GM23338 (cell line): ENCODE measurements at regions not wholly inside any gene's neighbourhood (a gene's known extent, or its start where the extent isn't known, plus 50 kb on each side); places are given as distances from the start of the nearest gene placed in this dataset.

Source experiments
- ATAC-seq: fragments of 200-7000 bp; cut with Tn5 transposase; 3 replicates; pipeline ENCODE4 v1.9.1; 2020
- DNase-seq: peaks from one replicate; pipeline ENCODE4 v3.0.0-alpha.2; 2015; ENCODE audit warnings: low spot score
- H2AFZ ChIP-seq: fragments of 200-600 bp; sonication (generic); 2 replicates; pipeline ENCODE4 v1.8.0; 2016; ENCODE audit warnings: antibody characterized with exemption, mild to moderate bottlenecking, moderate library complexity
- H3F3A ChIP-seq: fragments of 200-600 bp; sonication (generic); replicated peaks from 2 replicates; pipeline ENCODE4 v1.8.0; 2017; ENCODE audit warnings: antibody characterized with exemption, mixed run types, low read depth
- H3K27ac ChIP-seq: fragments of 200-600 bp; sonication (generic); 2 replicates; pipeline ENCODE4 v1.6.1; 2016; ENCODE audit warnings: low read depth
- H3K27me3 ChIP-seq: fragments of 200-600 bp; sonication (generic); 2 replicates; pipeline ENCODE4 v1.8.0; 2016; ENCODE audit warnings: mild to moderate bottlenecking, mixed run types, moderate library complexity; ENCODE audit not compliant: insufficient read depth
- H3K36me3 ChIP-seq: fragments of 200-600 bp; sonication (generic); 2 replicates; pipeline ENCODE4 v1.8.0; 2016; ENCODE audit warnings: mild to moderate bottlenecking; ENCODE audit not compliant: insufficient read depth
- H3K4me1 ChIP-seq: fragments of 200-600 bp; sonication (generic); 2 replicates; pipeline ENCODE4 v1.8.0; 2016; ENCODE audit warnings: mild to moderate bottlenecking, moderate library complexity; ENCODE audit not compliant: insufficient read depth
- H3K4me2 ChIP-seq: fragments of 200-600 bp; sonication (generic); 2 replicates; pipeline ENCODE4 v1.7.1; 2017; ENCODE audit warnings: mixed run types
- H3K4me3 ChIP-seq: fragments of 200-600 bp; sonication (generic); 2 replicates; pipeline ENCODE4 v1.6.1; 2016; ENCODE audit warnings: mixed run types
- H3K79me2 ChIP-seq: fragments of 200-600 bp; sonication (generic); replicated peaks from 2 replicates; pipeline ENCODE4 v1.8.0; 2017; ENCODE audit warnings: mild to moderate bottlenecking; ENCODE audit not compliant: insufficient read depth
- H3K9me2 ChIP-seq: fragments of 200-600 bp; sonication (generic); 2 replicates; pipeline ENCODE4 v1.8.0; 2017; ENCODE audit not compliant: insufficient read depth
- H4K20me1 ChIP-seq: fragments of 200-600 bp; sonication (generic); replicated peaks from 2 replicates; pipeline ENCODE4 v1.8.0; 2017; ENCODE audit warnings: mild to moderate bottlenecking; ENCODE audit not compliant: insufficient read depth
- H3K27ac Mint-ChIP-seq: 2 replicates; pipeline ENCODE4 v1.8.0; 2020; ENCODE audit warnings: inconsistent platforms, mild to moderate bottlenecking, moderate library complexity, mixed read lengths
- H3K27me3 Mint-ChIP-seq: 3 replicates; pipeline ENCODE4 v1.8.0; 2022; ENCODE audit warnings: low read depth, mild to moderate bottlenecking, moderate library complexity, mixed read lengths, inconsistent platforms; ENCODE audit not compliant: insufficient read depth, poor library complexity
- H3K36me3 Mint-ChIP-seq: 3 replicates; pipeline ENCODE4 v1.8.0; 2021; ENCODE audit warnings: low read depth, mild to moderate bottlenecking, inconsistent platforms, moderate library complexity, mixed read lengths
- H3K4me1 Mint-ChIP-seq: 3 replicates; pipeline ENCODE4 v1.8.0; 2020; ENCODE audit warnings: mild to moderate bottlenecking, inconsistent platforms, mixed read lengths
- H3K4me3 Mint-ChIP-seq: 3 replicates; pipeline ENCODE4 v1.8.0; 2021; ENCODE audit warnings: moderate library complexity, mild to moderate bottlenecking, inconsistent platforms, mixed read lengths
- H3K9me3 Mint-ChIP-seq: 3 replicates; pipeline ENCODE4 v1.8.0; 2020; ENCODE audit warnings: moderate library complexity, mild to moderate bottlenecking, inconsistent platforms, mixed read lengths
- CREB1 ChIP-seq: fragments of 250-450 bp; sonication (Bioruptor Pico); IDR thresholded peaks from 2 replicates; pipeline ENCODE4 v1.5.0; 2020; ENCODE audit warnings: low read depth, mild to moderate bottlenecking, moderate library complexity
- EZH2 ChIP-seq: fragments of 200-600 bp; sonication (generic); IDR thresholded peaks from one replicate; pipeline ENCODE4 v1.8.0; 2017; ENCODE audit warnings: antibody characterized with exemption, mild to moderate bottlenecking, low read depth; ENCODE audit not compliant: unreplicated experiment
- JUNB ChIP-seq: IDR thresholded peaks from one replicate; pipeline ENCODE4 v1.6.1; 2016; ENCODE audit warnings: antibody characterized with exemption; ENCODE audit not compliant: unreplicated experiment
- POLR2AphosphoS5 ChIP-seq: IDR thresholded peaks from 2 replicates; pipeline ENCODE4 v1.6.1; 2016; ENCODE audit warnings: antibody characterized with exemption, low read depth
- STAT1 ChIP-seq: IDR thresholded peaks from one replicate; pipeline ENCODE4 v1.6.1; 2016; ENCODE audit warnings: antibody characterized with exemption; ENCODE audit not compliant: unreplicated experiment
- ZNF331 ChIP-seq: fragments of 250-450 bp; sonication (Bioruptor Pico); IDR thresholded peaks from 2 replicates; pipeline ENCODE4 v1.5.0; 2020; ENCODE audit warnings: low read depth, mild to moderate bottlenecking, moderate library complexity
- TF ChIP-seq, protein P1 (sequence below), 2 experiments: fragments of 200-600 bp in 1 of 2; sonication (generic) in 1 of 2; conservative IDR thresholded peaks; 2 replicates each; pipeline versions ENCODE4 v1.5.1 to v1.6.1; 2016 to 2017; ENCODE audit warnings: antibody characterized with exemption in 2 of 2, low read depth in 2 of 2, mild to moderate bottlenecking in 2 of 2, moderate library complexity in 1 of 2
- TF ChIP-seq, protein P2 (sequence below): fragments of 250-450 bp; sonication (Bioruptor Pico); IDR thresholded peaks from 2 replicates; pipeline ENCODE4 v1.5.0; 2020; ENCODE audit warnings: mild to moderate bottlenecking, moderate library complexity
- TF ChIP-seq, protein P3 (sequence below): IDR thresholded peaks from 2 replicates; pipeline ENCODE4 v1.6.1; 2016; ENCODE audit warnings: antibody characterized with exemption

DNA sequence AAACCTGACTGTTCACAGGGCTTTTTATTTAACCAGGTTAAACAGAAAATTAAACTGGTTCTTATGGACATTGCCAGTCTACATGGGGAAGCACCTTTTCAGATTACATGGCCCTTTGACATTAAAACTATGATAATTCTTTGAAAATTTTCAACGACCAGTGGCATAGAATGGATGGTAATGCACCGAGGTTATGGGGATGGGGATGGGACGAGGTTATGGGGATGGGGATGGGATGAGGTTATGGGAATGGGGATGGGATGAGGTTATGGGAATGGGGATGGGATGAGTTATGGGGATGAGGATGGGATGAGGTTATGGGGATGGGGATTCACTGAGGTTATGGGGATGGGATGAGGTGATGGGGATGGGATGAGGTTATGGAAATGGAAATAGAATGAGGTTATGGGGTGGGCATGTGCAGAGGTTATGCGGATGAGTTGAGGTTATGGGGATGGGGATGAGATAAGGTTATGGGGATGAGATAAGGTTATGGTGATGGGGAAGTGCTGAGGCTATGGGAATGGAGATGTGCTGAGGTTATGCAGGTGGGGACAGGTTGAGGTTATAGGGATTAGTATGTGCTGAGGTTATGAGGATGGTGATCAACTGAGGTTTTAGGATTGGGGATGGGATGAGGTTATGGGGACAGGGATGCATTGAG lies 541.9 kb downstream of the CDH26 start:
- TF ChIP-seq EZH2, result no peak
- no peak for TF ChIP-seq ZNF331 (CRISPR knock-in tag)
- H4K20me1 ChIP-seq, result no peaks in the 10 kb centered on the region

DNA sequence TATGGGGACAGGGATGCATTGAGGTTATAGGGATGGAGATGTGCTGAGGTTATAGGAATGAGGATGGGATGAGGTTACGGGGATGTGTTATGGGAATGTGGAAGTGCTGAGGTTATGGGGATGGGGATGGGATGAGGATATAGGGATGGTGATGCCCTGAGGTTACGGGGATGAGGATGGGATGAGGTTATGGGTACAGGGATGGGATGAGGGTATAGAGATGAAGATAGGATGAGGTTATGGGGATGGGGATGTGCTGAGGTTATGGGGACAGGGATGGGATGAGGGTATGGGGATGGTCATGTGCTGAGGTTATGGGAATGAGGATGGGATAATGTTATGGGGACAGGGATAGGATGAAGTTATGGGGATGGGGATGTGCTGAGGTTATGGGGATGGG lies 542.8 kb downstream of the CDH26 start:
- no peaks in the 10 kb centered on the region for H3K4me1 Mint-ChIP-seq
- no peaks in the 10 kb centered on the region for H3K36me3 Mint-ChIP-seq
- Histone ChIP-seq H3K4me2 (no peak overlapping the region), H3K4me3 (no peak overlapping the region), H4K20me1 (no peaks in the 10 kb centered on the region), H3K27ac (no peak overlapping the region), H3F3A (no peaks in the 10 kb centered on the region), H3K4me1 (no peaks in the 10 kb centered on the region), H3K36me3 (no peaks in the 10 kb centered on the region), H2AFZ (no peak overlapping the region), H3K79me2 (no peaks in the 10 kb centered on the region), H3K9me2 (no peaks in the 10 kb centered on the region), H3K27me3 (no peaks in the 10 kb centered on the region)
- no peak for ATAC-seq
- TF ChIP-seq, protein P1, sequence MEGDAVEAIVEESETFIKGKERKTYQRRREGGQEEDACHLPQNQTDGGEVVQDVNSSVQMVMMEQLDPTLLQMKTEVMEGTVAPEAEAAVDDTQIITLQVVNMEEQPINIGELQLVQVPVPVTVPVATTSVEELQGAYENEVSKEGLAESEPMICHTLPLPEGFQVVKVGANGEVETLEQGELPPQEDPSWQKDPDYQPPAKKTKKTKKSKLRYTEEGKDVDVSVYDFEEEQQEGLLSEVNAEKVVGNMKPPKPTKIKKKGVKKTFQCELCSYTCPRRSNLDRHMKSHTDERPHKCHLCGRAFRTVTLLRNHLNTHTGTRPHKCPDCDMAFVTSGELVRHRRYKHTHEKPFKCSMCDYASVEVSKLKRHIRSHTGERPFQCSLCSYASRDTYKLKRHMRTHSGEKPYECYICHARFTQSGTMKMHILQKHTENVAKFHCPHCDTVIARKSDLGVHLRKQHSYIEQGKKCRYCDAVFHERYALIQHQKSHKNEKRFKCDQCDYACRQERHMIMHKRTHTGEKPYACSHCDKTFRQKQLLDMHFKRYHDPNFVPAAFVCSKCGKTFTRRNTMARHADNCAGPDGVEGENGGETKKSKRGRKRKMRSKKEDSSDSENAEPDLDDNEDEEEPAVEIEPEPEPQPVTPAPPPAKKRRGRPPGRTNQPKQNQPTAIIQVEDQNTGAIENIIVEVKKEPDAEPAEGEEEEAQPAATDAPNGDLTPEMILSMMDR (conservative IDR thresholded peaks at IDR 0.05; ENCODE audit: low read depth in 2 of 2), result no peak
- TF ChIP-seq, protein P2, sequence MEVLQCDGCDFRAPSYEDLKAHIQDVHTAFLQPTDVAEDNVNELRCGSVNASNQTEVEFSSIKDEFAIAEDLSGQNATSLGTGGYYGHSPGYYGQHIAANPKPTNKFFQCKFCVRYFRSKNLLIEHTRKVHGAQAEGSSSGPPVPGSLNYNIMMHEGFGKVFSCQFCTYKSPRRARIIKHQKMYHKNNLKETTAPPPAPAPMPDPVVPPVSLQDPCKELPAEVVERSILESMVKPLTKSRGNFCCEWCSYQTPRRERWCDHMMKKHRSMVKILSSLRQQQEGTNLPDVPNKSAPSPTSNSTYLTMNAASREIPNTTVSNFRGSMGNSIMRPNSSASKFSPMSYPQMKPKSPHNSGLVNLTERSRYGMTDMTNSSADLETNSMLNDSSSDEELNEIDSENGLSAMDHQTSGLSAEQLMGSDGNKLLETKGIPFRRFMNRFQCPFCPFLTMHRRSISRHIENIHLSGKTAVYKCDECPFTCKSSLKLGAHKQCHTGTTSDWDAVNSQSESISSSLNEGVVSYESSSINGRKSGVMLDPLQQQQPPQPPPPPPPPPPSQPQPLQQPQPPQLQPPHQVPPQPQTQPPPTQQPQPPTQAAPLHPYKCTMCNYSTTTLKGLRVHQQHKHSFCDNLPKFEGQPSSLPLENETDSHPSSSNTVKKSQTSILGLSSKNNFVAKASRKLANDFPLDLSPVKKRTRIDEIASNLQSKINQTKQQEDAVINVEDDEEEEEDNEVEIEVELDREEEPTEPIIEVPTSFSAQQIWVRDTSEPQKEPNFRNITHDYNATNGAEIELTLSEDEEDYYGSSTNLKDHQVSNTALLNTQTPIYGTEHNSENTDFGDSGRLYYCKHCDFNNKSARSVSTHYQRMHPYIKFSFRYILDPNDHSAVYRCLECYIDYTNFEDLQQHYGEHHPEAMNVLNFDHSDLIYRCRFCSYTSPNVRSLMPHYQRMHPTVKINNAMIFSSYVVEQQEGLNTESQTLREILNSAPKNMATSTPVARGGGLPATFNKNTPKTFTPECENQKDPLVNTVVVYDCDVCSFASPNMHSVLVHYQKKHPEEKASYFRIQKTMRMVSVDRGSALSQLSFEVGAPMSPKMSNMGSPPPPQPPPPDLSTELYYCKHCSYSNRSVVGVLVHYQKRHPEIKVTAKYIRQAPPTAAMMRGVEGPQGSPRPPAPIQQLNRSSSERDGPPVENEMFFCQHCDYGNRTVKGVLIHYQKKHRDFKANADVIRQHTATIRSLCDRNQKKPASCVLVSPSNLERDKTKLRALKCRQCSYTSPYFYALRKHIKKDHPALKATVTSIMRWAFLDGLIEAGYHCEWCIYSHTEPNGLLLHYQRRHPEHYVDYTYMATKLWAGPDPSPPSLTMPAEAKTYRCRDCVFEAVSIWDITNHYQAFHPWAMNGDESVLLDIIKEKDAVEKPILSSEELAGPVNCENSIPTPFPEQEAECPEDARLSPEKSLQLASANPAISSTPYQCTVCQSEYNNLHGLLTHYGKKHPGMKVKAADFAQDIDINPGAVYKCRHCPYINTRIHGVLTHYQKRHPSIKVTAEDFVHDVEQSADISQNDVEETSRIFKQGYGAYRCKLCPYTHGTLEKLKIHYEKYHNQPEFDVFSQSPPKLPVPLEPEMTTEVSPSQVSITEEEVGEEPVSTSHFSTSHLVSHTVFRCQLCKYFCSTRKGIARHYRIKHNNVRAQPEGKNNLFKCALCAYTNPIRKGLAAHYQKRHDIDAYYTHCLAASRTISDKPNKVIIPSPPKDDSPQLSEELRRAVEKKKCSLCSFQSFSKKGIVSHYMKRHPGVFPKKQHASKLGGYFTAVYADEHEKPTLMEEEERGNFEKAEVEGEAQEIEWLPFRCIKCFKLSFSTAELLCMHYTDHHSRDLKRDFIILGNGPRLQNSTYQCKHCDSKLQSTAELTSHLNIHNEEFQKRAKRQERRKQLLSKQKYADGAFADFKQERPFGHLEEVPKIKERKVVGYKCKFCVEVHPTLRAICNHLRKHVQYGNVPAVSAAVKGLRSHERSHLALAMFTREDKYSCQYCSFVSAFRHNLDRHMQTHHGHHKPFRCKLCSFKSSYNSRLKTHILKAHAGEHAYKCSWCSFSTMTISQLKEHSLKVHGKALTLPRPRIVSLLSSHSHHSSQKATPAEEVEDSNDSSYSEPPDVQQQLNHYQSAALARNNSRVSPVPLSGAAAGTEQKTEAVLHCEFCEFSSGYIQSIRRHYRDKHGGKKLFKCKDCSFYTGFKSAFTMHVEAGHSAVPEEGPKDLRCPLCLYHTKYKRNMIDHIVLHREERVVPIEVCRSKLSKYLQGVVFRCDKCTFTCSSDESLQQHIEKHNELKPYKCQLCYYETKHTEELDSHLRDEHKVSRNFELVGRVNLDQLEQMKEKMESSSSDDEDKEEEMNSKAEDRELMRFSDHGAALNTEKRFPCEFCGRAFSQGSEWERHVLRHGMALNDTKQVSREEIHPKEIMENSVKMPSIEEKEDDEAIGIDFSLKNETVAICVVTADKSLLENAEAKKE (CRISPR knock-in tag), result no peak
- TF ChIP-seq, protein P3, sequence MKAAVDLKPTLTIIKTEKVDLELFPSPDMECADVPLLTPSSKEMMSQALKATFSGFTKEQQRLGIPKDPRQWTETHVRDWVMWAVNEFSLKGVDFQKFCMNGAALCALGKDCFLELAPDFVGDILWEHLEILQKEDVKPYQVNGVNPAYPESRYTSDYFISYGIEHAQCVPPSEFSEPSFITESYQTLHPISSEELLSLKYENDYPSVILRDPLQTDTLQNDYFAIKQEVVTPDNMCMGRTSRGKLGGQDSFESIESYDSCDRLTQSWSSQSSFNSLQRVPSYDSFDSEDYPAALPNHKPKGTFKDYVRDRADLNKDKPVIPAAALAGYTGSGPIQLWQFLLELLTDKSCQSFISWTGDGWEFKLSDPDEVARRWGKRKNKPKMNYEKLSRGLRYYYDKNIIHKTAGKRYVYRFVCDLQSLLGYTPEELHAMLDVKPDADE, result no peak
- no peak for TF ChIP-seq POLR2AphosphoS5
- TF ChIP-seq JUNB, result no peak
- no peak for TF ChIP-seq STAT1
- TF ChIP-seq CREB1 (CRISPR knock-in tag), result no peak
- H3K9me3 Mint-ChIP-seq, result no peaks in the 10 kb centered on the region
- peaks cover 4% of the 10 kb centered on the region for H3K27me3 Mint-ChIP-seq
- no peak overlapping the region for H3K4me3 Mint-ChIP-seq
- no peak overlapping the region for H3K27ac Mint-ChIP-seq
- DNase-seq, result no peak

More for the DNA sequence above, 541.9 kb downstream of the CDH26 start:
- H2AFZ ChIP-seq, result no peak overlapping the region
- no peaks in the 10 kb centered on the region for H3K79me2 ChIP-seq
- no peaks in the 10 kb centered on the region for H3K36me3 ChIP-seq
- H3K27ac Mint-ChIP-seq, result no peak overlapping the region
- H3K4me2 ChIP-seq, result no peak overlapping the region
- no peak overlapping the region for H3K4me3 ChIP-seq
- no peaks in the 10 kb centered on the region for H3K9me2 ChIP-seq
- no peak for ATAC-seq
- DNase-seq, result no peak
- H3K27me3 ChIP-seq, result no peaks in the 10 kb centered on the region
- H3F3A ChIP-seq, result no peaks in the 10 kb centered on the region
- H3K27me3 Mint-ChIP-seq, result peaks cover 4% of the 10 kb centered on the region
- H3K4me3 Mint-ChIP-seq, result no peak overlapping the region
- H3K4me1 ChIP-seq, result no peaks in the 10 kb centered on the region
- 0 out of 3 replicates have a peak, but pooled peaks cover 3% of the 10 kb centered on the region for H3K4me1 Mint-ChIP-seq
- H3K36me3 Mint-ChIP-seq, result no peaks in the 10 kb centered on the region
- H3K27ac ChIP-seq, result no peak overlapping the region
- H3K9me3 Mint-ChIP-seq, result no peaks in the 10 kb centered on the region
